ENCODE measurements at regions not wholly inside any gene's neighbourhood (a gene's known extent, or its start where the extent isn't known, plus 50 kb on each side); places are given as distances from the start of the nearest gene placed in this dataset.

- no peaks in the 10 kb centered on the region for H3K36me3 Mint-ChIP-seq
- no peak overlapping the region for H3K27ac Mint-ChIP-seq
- no peak overlapping the region for H3K4me3 Mint-ChIP-seq
- H3K27me3 Mint-ChIP-seq: peaks cover 11% of the 10 kb centered on the region
- H3K4me1 Mint-ChIP-seq (ENCODE audit: low read depth): no peaks in the 10 kb centered on the region
- no peaks in the 10 kb centered on the region for H3K9me3 Mint-ChIP-seq (ENCODE audit: low read depth)
Measured at GRCh38 chr10:3310016-3310784, 137.6 kb upstream of the PITRM1 start.

- peaks cover 8% of the 10 kb centered on the region for H3K27me3 Mint-ChIP-seq
- H3K36me3 Mint-ChIP-seq: no peaks in the 10 kb centered on the region
- H3K27ac Mint-ChIP-seq: no peak overlapping the region
- H3K9me3 Mint-ChIP-seq (ENCODE audit: low read depth): no peaks in the 10 kb centered on the region
- H3K4me1 Mint-ChIP-seq (ENCODE audit: low read depth): no peaks in the 10 kb centered on the region
- no peak overlapping the region for H3K4me3 Mint-ChIP-seq
Measured at GRCh38 chr10:3306050-3306449, 133.5 kb upstream of the PITRM1 start.

GRCh38 chr10:3295582-3296151 is 123.1 kb upstream of the PITRM1 start:
- Mint-ChIP-seq H3K4me1 (ENCODE audit: low read depth) (no peaks in the 10 kb centered on the region), H3K36me3 (no peaks in the 10 kb centered on the region), H3K27ac (no peak overlapping the region), H3K27me3 (peaks cover 2% of the 10 kb centered on the region), H3K9me3 (ENCODE audit: low read depth) (no peaks in the 10 kb centered on the region), H3K4me3 (no peak overlapping the region)

- peaks cover 2% of the 10 kb centered on the region for H3K27me3 Mint-ChIP-seq
- no peaks in the 10 kb centered on the region for H3K4me1 Mint-ChIP-seq (ENCODE audit: low read depth)
- H3K36me3 Mint-ChIP-seq: no peaks in the 10 kb centered on the region
- H3K9me3 Mint-ChIP-seq (ENCODE audit: low read depth): no peaks in the 10 kb centered on the region
- H3K27ac Mint-ChIP-seq: no peak overlapping the region
- H3K4me3 Mint-ChIP-seq: no peak overlapping the region
Measured at GRCh38 chr10:3294919-3295581, 122.5 kb upstream of the PITRM1 start.

GRCh38 chr10:3293581-3294431 is 121.2 kb upstream of the PITRM1 start:
- H3K36me3 Mint-ChIP-seq: no peaks in the 10 kb centered on the region
- no peaks in the 10 kb centered on the region for H3K4me1 Mint-ChIP-seq (ENCODE audit: low read depth)
- H3K27ac Mint-ChIP-seq: no peak overlapping the region
- H3K27me3 Mint-ChIP-seq: peaks cover 2% of the 10 kb centered on the region
- no peak overlapping the region for H3K4me3 Mint-ChIP-seq
- H3K9me3 Mint-ChIP-seq (ENCODE audit: low read depth): no peaks in the 10 kb centered on the region

- H3K9me3 Mint-ChIP-seq (ENCODE audit: low read depth): no peaks in the 10 kb centered on the region
- no peaks in the 10 kb centered on the region for H3K36me3 Mint-ChIP-seq
- H3K27me3 Mint-ChIP-seq: peaks cover 2% of the 10 kb centered on the region
- H3K27ac Mint-ChIP-seq: no peak overlapping the region
- H3K4me3 Mint-ChIP-seq: no peak overlapping the region
- H3K4me1 Mint-ChIP-seq (ENCODE audit: low read depth): no peaks in the 10 kb centered on the region
Measured at GRCh38 chr10:3292636-3293035, 120.1 kb upstream of the PITRM1 start.

GRCh38 chr10:3290550-3290949 is 118.0 kb upstream of the PITRM1 start:
- H3K4me3 Mint-ChIP-seq: no peak overlapping the region
- H3K36me3 Mint-ChIP-seq: no peaks in the 10 kb centered on the region
- H3K9me3 Mint-ChIP-seq (ENCODE audit: low read depth): no peaks in the 10 kb centered on the region
- H3K27ac Mint-ChIP-seq: no peak overlapping the region
- H3K4me1 Mint-ChIP-seq (ENCODE audit: low read depth): no peaks in the 10 kb centered on the region
- no peaks in the 10 kb centered on the region for H3K27me3 Mint-ChIP-seq

GRCh38 chr10:3287572-3288445 is 115.2 kb upstream of the PITRM1 start:
- Mint-ChIP-seq H3K36me3 (no peaks in the 10 kb centered on the region), H3K27ac (no peak overlapping the region), H3K4me1 (ENCODE audit: low read depth) (no peaks in the 10 kb centered on the region), H3K4me3 (no peak overlapping the region), H3K9me3 (ENCODE audit: low read depth) (no peaks in the 10 kb centered on the region), H3K27me3 (peaks cover 2% of the 10 kb centered on the region)

GRCh38 chr10:3282674-3283017 is 110.1 kb upstream of the PITRM1 start:
- Mint-ChIP-seq H3K27me3 (peaks cover 10% of the 10 kb centered on the region), H3K4me1 (ENCODE audit: low read depth) (no peaks in the 10 kb centered on the region), H3K4me3 (no peak overlapping the region), H3K36me3 (no peaks in the 10 kb centered on the region), H3K9me3 (ENCODE audit: low read depth) (no peaks in the 10 kb centered on the region), H3K27ac (no peak overlapping the region)

- H3K4me1 Mint-ChIP-seq (ENCODE audit: low read depth): no peaks in the 10 kb centered on the region
- H3K9me3 Mint-ChIP-seq (ENCODE audit: low read depth): no peaks in the 10 kb centered on the region
- H3K4me3 Mint-ChIP-seq: no peak overlapping the region
- no peaks in the 10 kb centered on the region for H3K36me3 Mint-ChIP-seq
- no peak overlapping the region for H3K27ac Mint-ChIP-seq
- peaks cover 12% of the 10 kb centered on the region for H3K27me3 Mint-ChIP-seq
Measured at GRCh38 chr10:3281941-3282673, 109.5 kb upstream of the PITRM1 start.

GRCh38 chr10:3278771-3279170 is 106.2 kb upstream of the PITRM1 start:
- H3K4me1 Mint-ChIP-seq (ENCODE audit: low read depth): no peaks in the 10 kb centered on the region
- H3K4me3 Mint-ChIP-seq: no peak overlapping the region
- peaks cover 12% of the 10 kb centered on the region for H3K27me3 Mint-ChIP-seq
- no peaks in the 10 kb centered on the region for H3K9me3 Mint-ChIP-seq (ENCODE audit: low read depth)
- no peaks in the 10 kb centered on the region for H3K36me3 Mint-ChIP-seq
- H3K27ac Mint-ChIP-seq: no peak overlapping the region

- no peaks in the 10 kb centered on the region for H3K36me3 Mint-ChIP-seq
- H3K9me3 Mint-ChIP-seq (ENCODE audit: low read depth): no peaks in the 10 kb centered on the region
- no peaks in the 10 kb centered on the region for H3K4me1 Mint-ChIP-seq (ENCODE audit: low read depth)
- no peak overlapping the region for H3K27ac Mint-ChIP-seq
- H3K27me3 Mint-ChIP-seq: peaks cover 10% of the 10 kb centered on the region
- H3K4me3 Mint-ChIP-seq: no peak overlapping the region
Measured at GRCh38 chr10:3277566-3277965, 105.0 kb upstream of the PITRM1 start.

- Mint-ChIP-seq H3K4me1 (ENCODE audit: low read depth) (no peaks in the 10 kb centered on the region), H3K9me3 (ENCODE audit: low read depth) (no peaks in the 10 kb centered on the region), H3K27ac (no peak overlapping the region), H3K4me3 (no peak overlapping the region), H3K36me3 (no peaks in the 10 kb centered on the region), H3K27me3 (peaks cover 6% of the 10 kb centered on the region)
Measured at GRCh38 chr10:3274414-3274813, 101.8 kb upstream of the PITRM1 start.

GRCh38 chr10:3273966-3274365 is 101.4 kb upstream of the PITRM1 start:
- Mint-ChIP-seq H3K36me3 (no peaks in the 10 kb centered on the region), H3K4me1 (ENCODE audit: low read depth) (no peaks in the 10 kb centered on the region), H3K9me3 (ENCODE audit: low read depth) (no peaks in the 10 kb centered on the region), H3K4me3 (no peak overlapping the region), H3K27me3 (peaks cover 6% of the 10 kb centered on the region), H3K27ac (no peak overlapping the region)

All from activated naive CD8-positive, alpha-beta T cell (primary cell).